Sigmoid colon (tissue), 4 donors: ENCODE measurements at regions not wholly inside any gene's neighbourhood (a gene's known extent, or its start where the extent isn't known, plus 50 kb on each side); places are given as distances from the start of the nearest gene placed in this dataset.

Experiments used
- EP300 ChIP-seq, 4 donors: sonication (generic); formaldehyde crosslinking; IDR thresholded peaks; one replicate each; pipeline ENCODE4 v1.6.1; 2017; ENCODE audit warnings: antibody characterized with exemption in 4 of 4
- POLR2A ChIP-seq, 2 donors: fragments of 450-650 bp; IDR thresholded peaks; one replicate each; pipeline ENCODE4 v1.6.1; 2016; ENCODE audit warnings: antibody characterized with exemption in 2 of 2, mild to moderate bottlenecking in 2 of 2, moderate library complexity in 2 of 2
- POLR2AphosphoS5 ChIP-seq, 4 donors: sonication (generic); formaldehyde crosslinking; IDR thresholded peaks; one replicate each; pipeline ENCODE4 v1.6.1; 2017; ENCODE audit warnings: antibody characterized with exemption in 4 of 4
- TF ChIP-seq, protein P1 (sequence below), 4 experiments: fragments of 450-650 bp in 3 of 4; fragments of 200-600 bp in 1 of 4; IDR thresholded peaks; one replicate each; pipeline ENCODE4 v1.5.1; 2016 to 2019; ENCODE audit warnings: antibody characterized with exemption in 4 of 4, mild to moderate bottlenecking in 3 of 4, moderate library complexity in 2 of 4

DNA sequence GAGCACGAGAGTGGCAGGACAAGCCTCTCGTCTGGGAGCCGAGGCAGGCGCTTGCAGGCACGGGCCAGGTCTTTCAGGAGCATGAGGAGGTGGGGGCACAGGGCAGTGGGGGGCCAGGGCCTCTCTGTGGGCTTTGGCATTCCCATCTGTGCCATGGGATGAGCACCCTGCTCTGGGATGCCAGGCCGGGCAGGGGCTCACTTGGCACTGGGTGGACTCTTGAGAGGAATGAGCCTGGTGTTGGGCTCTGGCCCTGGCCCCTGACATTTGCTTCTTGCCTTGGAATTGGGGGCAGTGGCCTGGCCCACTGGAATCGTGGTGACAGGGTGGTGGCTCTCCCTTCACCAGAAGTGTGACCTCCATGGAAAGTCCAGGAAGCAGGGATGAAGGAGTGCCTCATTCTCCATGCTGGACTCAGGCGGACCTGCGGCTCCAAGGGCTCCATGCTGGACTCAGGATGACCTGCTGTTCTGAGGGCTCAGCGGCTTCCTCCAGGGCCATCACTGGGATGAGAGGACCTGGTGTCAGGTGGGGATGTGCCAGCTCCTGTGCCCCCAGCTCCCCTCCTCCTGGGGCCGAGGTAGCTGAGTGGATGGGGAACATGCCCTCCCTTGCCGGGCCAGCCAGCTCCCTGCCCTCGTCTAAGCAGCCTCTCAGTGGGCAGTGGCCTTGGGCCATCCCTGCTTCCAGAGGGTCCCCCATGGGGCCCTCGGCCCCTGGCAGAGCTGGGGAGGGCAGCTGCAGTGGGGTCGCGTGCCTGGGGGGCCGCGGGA, 220.3 kb downstream of the KIF26A start:
- TF ChIP-seq, protein P1, sequence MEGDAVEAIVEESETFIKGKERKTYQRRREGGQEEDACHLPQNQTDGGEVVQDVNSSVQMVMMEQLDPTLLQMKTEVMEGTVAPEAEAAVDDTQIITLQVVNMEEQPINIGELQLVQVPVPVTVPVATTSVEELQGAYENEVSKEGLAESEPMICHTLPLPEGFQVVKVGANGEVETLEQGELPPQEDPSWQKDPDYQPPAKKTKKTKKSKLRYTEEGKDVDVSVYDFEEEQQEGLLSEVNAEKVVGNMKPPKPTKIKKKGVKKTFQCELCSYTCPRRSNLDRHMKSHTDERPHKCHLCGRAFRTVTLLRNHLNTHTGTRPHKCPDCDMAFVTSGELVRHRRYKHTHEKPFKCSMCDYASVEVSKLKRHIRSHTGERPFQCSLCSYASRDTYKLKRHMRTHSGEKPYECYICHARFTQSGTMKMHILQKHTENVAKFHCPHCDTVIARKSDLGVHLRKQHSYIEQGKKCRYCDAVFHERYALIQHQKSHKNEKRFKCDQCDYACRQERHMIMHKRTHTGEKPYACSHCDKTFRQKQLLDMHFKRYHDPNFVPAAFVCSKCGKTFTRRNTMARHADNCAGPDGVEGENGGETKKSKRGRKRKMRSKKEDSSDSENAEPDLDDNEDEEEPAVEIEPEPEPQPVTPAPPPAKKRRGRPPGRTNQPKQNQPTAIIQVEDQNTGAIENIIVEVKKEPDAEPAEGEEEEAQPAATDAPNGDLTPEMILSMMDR (IDR thresholded peaks at IDR 0.05), result no peak
- TF ChIP-seq EP300 (IDR thresholded peaks at IDR 0.05) (no peak), POLR2AphosphoS5 (IDR thresholded peaks at IDR 0.05) (no peak), POLR2A (IDR thresholded peaks at IDR 0.05) (no peak)
